Thymus (tissue), 11 donors: ENCODE measurements at regions not wholly inside any gene's neighbourhood (a gene's known extent, or its start where the extent isn't known, plus 50 kb on each side); places are given as distances from the start of the nearest gene placed in this dataset.

Experiments
- DNase-seq, 9 donors: peaks; one replicate each; pipeline ENCODE4 v3.0.0-alpha.2; 2013; ENCODE audit warnings: low spot score in 9 of 9, low read depth in 6 of 9, missing footprints in 1 of 9
- H3K27ac ChIP-seq, 2 donors: one replicate each; pipeline ENCODE4 v1.5.1; 2013; ENCODE audit warnings: control low read depth in 1 of 2, low read depth in 1 of 2, low read length in 1 of 2, mild to moderate bottlenecking in 1 of 2, moderate library complexity in 1 of 2
- H3K27me3 ChIP-seq, 2 donors: one replicate each; pipeline ENCODE4 v1.5.1; 2013; ENCODE audit warnings: low read length in 1 of 2; ENCODE audit not compliant: control insufficient read depth in 2 of 2, insufficient read depth in 1 of 2
- H3K36me3 ChIP-seq, 2 donors: one replicate each; pipeline ENCODE4 v1.5.1; 2013; ENCODE audit warnings: low read length in 1 of 2, mild to moderate bottlenecking in 1 of 2, moderate library complexity in 1 of 2; ENCODE audit not compliant: control insufficient read depth in 2 of 2, insufficient read depth in 2 of 2
- H3K4me1 ChIP-seq, 2 donors: one replicate each; pipeline ENCODE4 v1.5.1; 2013; ENCODE audit warnings: low read length in 2 of 2; ENCODE audit not compliant: control insufficient read depth in 2 of 2, insufficient read depth in 2 of 2
- H3K4me3 ChIP-seq, 2 donors: one replicate each; pipeline ENCODE4 v1.5.1; 2013; ENCODE audit warnings: low read length in 2 of 2, control low read depth in 1 of 2, mild to moderate bottlenecking in 1 of 2
- H3K9me3 ChIP-seq, 2 donors: one replicate each; pipeline ENCODE4 v1.5.1; 2013; ENCODE audit warnings: low read length in 1 of 2, mild to moderate bottlenecking in 1 of 2; ENCODE audit not compliant: control insufficient read depth in 2 of 2, insufficient read depth in 1 of 2
- WGBS: extraction: QIAGEN DNeasy Blood & Tissue Kit; methylation state at CpG from one replicate; pipeline ENCODE4 v1.1.7; 2013; 5-methylcytosine and 5-hydroxymethylcytosine counted together
- donor health status: healthy.

DNA sequence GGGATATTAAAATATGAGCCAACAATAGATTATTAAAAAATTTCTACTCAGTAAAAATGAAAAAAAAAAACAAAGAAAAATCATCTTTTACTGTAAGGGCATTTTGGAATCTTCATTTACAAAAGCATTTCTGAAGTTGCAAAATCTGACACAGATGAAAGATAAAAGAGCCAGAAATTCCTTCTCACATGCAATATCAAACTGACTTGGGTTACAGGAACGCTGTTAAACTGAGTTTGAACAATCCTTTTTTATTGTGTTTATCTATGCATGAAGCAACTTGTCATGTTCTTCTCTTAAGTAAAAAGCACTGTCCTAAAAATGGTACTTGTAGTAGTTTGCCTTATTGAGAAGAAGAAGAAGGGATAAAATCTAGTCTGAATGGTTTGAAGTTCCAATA is 468.5 kb upstream of the KCNMB2 start:
- WGBS, result 95% methylated on average over 1 of the region's 1 CpG

DNA sequence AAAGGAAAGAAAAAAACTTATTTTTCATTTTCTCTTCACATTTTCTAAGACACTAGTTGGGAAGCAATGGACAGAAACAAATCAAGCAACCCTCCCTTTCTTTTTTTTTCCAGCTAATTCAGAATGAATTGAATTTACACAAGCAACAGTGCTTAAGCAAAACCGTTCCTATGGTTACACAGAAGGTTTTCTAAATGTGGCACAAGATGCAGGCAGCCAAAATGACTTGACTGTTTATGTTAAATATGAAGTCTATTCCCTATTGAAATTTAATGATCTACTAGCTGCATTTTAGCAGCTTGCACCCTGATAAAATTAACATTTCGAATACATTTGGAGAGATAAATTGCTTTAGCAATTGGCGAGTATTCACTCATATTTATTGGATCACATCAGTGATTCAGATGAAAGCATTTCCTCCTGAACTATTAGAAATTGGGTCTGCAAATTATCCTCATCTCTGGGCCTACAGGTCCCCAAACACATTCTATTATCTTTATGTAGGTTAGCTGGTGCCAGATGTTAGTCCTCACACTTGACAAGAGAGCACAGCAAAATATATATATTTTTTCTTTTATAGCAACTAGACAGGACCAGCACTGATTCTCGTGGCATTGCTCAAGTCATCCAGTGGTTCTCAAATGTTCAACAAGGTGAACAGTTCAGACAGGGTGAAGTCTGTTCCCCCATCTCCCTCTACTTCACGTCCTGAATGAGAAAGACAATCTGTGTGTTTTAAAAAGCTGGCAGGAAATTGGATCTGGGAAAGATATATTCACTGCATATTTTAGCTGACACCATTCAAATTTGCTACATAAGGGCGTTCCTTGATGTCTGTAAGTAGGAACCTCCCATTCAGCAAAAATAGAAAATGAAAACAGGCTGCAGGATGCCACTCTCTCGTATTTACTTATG is 463.6 kb upstream of the KCNMB2 start:
- DNase-seq, result no peak
- Histone ChIP-seq H3K27me3 (no peaks in the 10 kb centered on the region), H3K4me1 (no peaks in the 10 kb centered on the region), H3K36me3 (no peaks in the 10 kb centered on the region), H3K27ac (no peak overlapping the region), H3K9me3 (no peaks in the 10 kb centered on the region), H3K4me3 (no peak overlapping the region)
- 93% methylated on average over 7 of the region's 7 CpGs for WGBS

More for the DNA sequence above, 468.5 kb upstream of the KCNMB2 start:
- Histone ChIP-seq H3K9me3 (no peaks in the 10 kb centered on the region), H3K27me3 (no peaks in the 10 kb centered on the region), H3K27ac (no peak overlapping the region), H3K4me3 (no peak overlapping the region), H3K4me1 (no peaks in the 10 kb centered on the region), H3K36me3 (no peaks in the 10 kb centered on the region)
- DNase-seq, result no peak

DNA sequence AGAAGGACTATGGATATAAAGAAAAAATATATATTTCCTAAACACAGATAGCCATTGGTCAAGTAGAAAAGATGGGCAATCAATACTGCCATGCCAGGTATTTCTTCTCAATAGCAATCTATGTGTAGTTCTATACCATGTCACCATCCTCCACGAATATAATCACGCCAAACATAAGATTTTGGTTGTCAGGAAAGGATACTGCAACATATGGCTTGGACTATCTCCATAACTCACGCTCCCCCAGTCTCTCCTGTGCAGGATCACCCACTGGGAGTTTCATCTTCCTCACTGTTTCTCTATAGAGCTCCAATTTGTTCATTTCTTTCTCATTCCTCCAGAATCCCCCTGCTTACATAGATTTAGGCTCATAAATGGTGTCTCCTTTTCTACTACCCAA is 462.9 kb upstream of the KCNMB2 start:
- DNase-seq, result no peak
- no peak overlapping the region for H3K4me3 ChIP-seq
- no peaks in the 10 kb centered on the region for H3K27me3 ChIP-seq
- H3K27ac ChIP-seq, result no peak overlapping the region
- no peaks in the 10 kb centered on the region for H3K9me3 ChIP-seq
- H3K4me1 ChIP-seq, result no peaks in the 10 kb centered on the region
- no peaks in the 10 kb centered on the region for H3K36me3 ChIP-seq
- 98% methylated on average over 3 of the region's 3 CpGs for WGBS

DNA sequence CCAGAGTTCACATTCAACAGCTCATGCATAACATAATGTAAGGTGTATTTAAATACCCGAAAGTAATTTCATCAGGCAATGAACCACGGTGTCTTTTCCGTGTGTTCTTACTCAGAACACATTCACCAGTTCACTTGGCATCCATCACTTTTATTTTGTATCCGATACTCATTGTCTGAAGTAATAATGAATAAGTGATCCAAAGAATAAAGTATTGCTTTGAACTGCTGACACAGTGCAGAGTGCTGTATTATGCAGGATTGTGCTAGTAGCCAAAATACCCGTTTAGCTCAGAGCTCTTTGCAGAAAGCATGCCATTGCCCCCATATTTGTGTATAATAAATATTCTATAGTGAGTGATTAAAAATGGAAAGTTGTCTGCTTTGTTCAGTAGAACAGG is 460.9 kb upstream of the KCNMB2 start:
- no peak overlapping the region for H3K27ac ChIP-seq
- no peaks in the 10 kb centered on the region for H3K27me3 ChIP-seq
- no peaks in the 10 kb centered on the region for H3K36me3 ChIP-seq
- no peak for DNase-seq
- 97% methylated on average over 5 of the region's 5 CpGs for WGBS
- H3K4me1 ChIP-seq, result no peaks in the 10 kb centered on the region
- H3K4me3 ChIP-seq, result no peak overlapping the region
- no peaks in the 10 kb centered on the region for H3K9me3 ChIP-seq

DNA sequence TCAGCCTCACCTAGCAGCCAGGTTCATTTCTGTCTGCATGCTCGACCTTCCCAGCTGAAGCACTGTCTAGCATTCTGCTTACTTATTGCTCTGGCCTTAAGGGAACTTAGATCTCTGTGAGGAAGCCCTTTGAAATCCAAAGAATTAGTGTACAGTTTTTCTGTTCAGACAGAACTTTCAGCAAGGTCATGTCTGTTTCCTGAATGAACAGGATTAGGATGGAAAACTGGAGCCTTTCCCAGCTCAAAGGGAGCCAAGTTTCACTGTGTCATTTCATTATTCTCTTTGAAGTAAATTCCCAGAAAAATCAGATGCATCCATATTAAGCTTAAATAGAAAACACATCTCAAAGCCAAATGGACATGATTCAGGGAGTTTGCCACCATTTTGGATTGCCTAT is 457.3 kb upstream of the KCNMB2 start:
- Histone ChIP-seq H3K36me3 (no peaks in the 10 kb centered on the region), H3K27me3 (no peaks in the 10 kb centered on the region), H3K27ac (peak overlapping the region in 1 of 2 donors; percentile 36), H3K4me1 (peaks cover 0 to 9% of the 10 kb centered on the region in 2 donors), H3K9me3 (no peaks in the 10 kb centered on the region), H3K4me3 (no peak overlapping the region)
- WGBS, result 85% methylated on average over 1 of the region's 1 CpG
- no peak for DNase-seq

DNA sequence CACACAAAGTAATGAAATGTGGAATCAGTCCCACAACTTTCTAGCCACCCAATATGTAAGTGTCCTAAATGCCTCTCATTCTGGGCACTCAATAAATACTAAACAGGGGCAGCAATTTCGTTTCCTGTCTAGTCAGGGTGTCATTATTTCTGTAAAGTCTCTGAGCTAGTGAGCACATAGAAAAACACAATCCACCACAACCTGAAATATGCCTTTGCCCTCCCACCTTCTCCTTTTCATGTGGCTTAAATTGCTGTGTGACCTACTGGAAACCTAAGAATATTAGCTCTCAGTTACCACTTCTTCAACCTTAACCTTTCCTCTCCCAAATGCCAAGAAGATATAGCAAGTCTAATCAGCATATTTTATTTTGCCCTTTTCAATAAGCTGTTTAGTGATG is 456.3 kb upstream of the KCNMB2 start:
- H3K27me3 ChIP-seq, result no peaks in the 10 kb centered on the region
- WGBS, result 76% methylated on average over 1 of the region's 1 CpG
- peaks cover 2 to 20% of the 10 kb centered on the region in 2 donors for H3K4me1 ChIP-seq
- H3K36me3 ChIP-seq, result no peaks in the 10 kb centered on the region
- H3K9me3 ChIP-seq, result no peaks in the 10 kb centered on the region
- peak in 1 of 9 donors; percentile 44 for DNase-seq
- H3K27ac ChIP-seq, result no peak overlapping the region
- no peak overlapping the region for H3K4me3 ChIP-seq

DNA sequence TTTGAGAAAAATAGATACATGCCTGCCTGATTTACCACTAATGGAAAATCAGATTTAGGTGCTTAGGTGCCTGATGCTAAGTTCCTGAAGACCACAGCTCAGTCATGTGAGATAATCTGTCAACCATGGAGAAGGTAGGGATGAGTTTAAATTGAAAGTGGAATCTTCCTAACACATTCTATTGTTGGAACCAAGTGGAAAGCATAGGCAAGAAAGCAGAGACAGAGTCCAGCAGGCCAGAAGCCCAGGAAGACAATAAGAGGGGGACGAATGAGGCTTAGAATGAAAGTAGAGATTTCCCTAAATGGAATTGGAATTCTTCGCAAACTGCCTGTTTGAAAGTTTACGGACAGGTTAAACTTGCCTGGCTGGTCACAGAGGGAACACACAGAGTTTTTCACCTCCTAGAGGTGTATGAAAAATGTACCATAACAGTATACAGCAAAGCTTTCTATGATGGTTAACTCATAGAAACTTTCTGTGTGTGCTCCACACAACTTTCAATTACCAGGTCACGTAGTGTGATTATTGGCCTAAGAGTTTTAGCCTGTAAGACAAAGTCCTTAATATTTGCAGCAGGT is 453.8 kb upstream of the KCNMB2 start:
- no peak for DNase-seq
- WGBS, result 98% methylated on average over 4 of the region's 4 CpGs
- peaks cover 17 to 36% of the 10 kb centered on the region in 2 donors for H3K4me1 ChIP-seq

DNA sequence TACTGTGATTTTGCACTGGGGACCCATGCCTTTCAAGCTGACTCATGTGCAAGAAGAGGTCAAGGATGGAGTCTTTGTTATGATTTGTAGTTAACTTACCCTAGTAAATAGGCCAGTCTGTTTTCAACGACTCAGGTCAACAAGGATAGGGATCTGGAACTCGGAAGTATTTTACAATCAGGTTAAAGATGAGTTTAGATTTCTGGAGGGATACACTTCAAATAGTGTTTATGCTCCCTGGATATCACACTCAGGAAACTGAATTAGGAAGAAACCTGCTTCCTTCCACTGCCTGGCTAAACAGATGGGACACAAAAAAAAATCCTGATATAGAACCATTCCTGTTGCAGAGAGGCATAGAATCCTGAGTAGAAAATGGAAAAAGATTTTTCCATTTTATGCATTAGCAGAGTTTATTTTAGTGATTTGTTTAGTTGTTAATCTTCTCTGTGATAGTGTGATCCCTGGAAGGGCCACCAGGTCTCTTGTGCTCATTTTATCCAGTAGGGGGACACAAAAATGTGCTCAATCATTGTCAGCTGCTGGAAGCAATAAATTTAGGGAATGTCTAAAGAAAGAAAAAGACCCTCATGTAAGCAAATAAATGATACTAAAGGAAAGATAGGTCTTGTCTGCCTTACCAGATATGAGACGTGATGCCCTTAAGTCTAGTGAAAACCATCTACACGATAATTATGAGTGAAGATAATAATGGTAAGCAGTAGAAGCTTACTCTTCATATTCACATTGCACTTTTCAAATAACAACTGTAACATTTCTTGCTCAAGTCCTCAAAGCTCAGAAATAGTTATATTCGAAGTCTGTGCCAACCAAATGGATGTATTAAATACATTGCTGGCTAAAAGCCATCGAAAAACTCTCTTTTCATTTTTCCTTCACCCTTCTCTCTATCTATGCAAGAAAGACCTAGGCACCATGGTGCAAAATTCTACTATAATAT is 452.1 kb upstream of the KCNMB2 start:
- peak overlapping the region; percentile 25 to 82 for H3K27ac ChIP-seq
- no peaks in the 10 kb centered on the region for H3K36me3 ChIP-seq
- H3K4me3 ChIP-seq, result peak overlapping the region in 1 of 2 donors; percentile 7
- DNase-seq, result peak in 5 of 9 donors; percentile 11 to 50 (median 40)
- WGBS, result 64% methylated on average over 6 of the region's 6 CpGs
- H3K9me3 ChIP-seq, result no peaks in the 10 kb centered on the region
- no peaks in the 10 kb centered on the region for H3K27me3 ChIP-seq
- H3K4me1 ChIP-seq, result peaks cover 17 to 36% of the 10 kb centered on the region in 2 donors

More for the DNA sequence above, 453.8 kb upstream of the KCNMB2 start:
- no peak overlapping the region for H3K4me3 ChIP-seq
- no peak overlapping the region for H3K27ac ChIP-seq
- no peaks in the 10 kb centered on the region for H3K27me3 ChIP-seq
- no peaks in the 10 kb centered on the region for H3K36me3 ChIP-seq
- no peaks in the 10 kb centered on the region for H3K9me3 ChIP-seq
